ENCODE measurements at regions not wholly inside any gene's neighbourhood (a gene's known extent, or its start where the extent isn't known, plus 50 kb on each side); places are given as distances from the start of the nearest gene placed in this dataset.

DNA sequence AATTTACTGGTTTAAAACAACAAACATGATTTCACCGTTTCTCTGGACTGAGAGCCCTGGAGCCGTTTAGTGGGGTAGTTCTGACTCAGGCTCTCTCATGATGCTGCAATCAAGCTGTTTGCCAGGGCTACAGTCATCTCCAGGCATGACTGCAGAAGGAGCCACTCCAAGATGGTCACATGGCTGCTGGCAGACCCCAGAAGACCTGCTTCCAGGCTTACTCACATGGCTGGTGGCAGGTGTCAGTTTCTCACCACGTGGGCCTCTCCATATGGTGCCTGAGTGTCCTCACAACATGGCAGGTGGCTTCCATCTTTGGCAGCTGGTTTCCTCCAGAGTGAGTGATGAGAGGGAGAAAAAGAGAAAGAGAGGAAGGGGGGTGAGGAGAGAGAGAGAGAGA is 378.3 kb upstream of the RGMA start:
- no peak overlapping the region for H3K27ac ChIP-seq
- TF ChIP-seq, protein P1, sequence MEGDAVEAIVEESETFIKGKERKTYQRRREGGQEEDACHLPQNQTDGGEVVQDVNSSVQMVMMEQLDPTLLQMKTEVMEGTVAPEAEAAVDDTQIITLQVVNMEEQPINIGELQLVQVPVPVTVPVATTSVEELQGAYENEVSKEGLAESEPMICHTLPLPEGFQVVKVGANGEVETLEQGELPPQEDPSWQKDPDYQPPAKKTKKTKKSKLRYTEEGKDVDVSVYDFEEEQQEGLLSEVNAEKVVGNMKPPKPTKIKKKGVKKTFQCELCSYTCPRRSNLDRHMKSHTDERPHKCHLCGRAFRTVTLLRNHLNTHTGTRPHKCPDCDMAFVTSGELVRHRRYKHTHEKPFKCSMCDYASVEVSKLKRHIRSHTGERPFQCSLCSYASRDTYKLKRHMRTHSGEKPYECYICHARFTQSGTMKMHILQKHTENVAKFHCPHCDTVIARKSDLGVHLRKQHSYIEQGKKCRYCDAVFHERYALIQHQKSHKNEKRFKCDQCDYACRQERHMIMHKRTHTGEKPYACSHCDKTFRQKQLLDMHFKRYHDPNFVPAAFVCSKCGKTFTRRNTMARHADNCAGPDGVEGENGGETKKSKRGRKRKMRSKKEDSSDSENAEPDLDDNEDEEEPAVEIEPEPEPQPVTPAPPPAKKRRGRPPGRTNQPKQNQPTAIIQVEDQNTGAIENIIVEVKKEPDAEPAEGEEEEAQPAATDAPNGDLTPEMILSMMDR (IDR thresholded peaks at IDR 0.05), result no peak
- H3K4me3 ChIP-seq (ENCODE audit: low read depth in 1 of 2, low read length in 1 of 2), result no peak overlapping the region
- no peaks in the 10 kb centered on the region for H3K4me1 ChIP-seq (ENCODE audit: control insufficient read depth in 1 of 2, insufficient read depth in 1 of 2, low read depth in 1 of 2, low read length in 1 of 2)
- H3K27me3 ChIP-seq, result peaks cover 12% of the 10 kb centered on the region
- H3K9me3 ChIP-seq, result no peaks in the 10 kb centered on the region
- H3K36me3 ChIP-seq, result no peaks in the 10 kb centered on the region

DNA sequence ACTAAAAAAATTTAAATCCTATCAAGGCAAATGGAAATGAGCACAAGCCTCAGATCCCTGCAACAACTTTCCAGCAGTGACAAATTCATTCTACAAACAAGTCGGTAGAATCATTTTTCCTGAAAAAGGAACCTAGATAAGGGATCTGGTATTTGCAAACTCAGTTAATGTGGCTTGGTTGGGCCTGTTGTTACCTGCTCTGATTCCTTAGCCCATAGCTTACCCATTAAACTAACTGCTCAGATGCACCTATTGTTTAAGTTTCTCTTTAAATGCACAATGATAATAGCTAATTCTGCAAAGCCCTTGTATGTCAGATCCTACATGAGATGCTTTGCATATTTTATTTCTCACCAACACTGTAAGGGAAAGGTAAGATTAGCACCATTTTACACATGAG is 377.4 kb upstream of the RGMA start:
- H3K36me3 ChIP-seq, result no peaks in the 10 kb centered on the region
- TF ChIP-seq, protein P1 (IDR thresholded peaks at IDR 0.05), result no peak
- no peak overlapping the region for H3K27ac ChIP-seq
- no peak overlapping the region for H3K4me3 ChIP-seq (ENCODE audit: low read depth in 1 of 2, low read length in 1 of 2)
- H3K27me3 ChIP-seq, result peaks cover 12% of the 10 kb centered on the region
- H3K9me3 ChIP-seq, result no peaks in the 10 kb centered on the region
- no peaks in the 10 kb centered on the region for H3K4me1 ChIP-seq (ENCODE audit: control insufficient read depth in 1 of 2, insufficient read depth in 1 of 2, low read depth in 1 of 2, low read length in 1 of 2)

DNA sequence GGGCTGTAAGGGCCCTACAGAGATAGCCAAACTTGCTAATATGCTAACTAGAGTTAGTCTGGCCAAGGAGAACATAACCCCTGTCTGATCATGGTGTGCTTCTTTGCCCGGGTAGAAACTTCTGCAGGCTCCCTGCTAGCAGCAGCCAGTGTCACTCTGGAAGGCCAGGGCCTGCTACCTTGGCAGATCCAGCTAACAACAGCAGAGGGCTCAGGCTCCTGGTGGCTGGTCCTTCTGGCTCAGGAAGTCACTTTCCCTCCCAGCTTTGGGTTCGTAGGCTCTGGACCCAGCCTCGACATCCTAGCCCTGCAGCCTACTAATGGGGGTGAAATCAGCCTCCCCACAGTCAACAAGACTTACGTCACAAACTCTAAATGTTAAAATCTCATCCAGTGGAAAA is 373.7 kb upstream of the RGMA start:
- H3K27me3 ChIP-seq, result peaks cover 12% of the 10 kb centered on the region
- H3K9me3 ChIP-seq, result no peaks in the 10 kb centered on the region
- H3K4me1 ChIP-seq (ENCODE audit: control insufficient read depth in 1 of 2, insufficient read depth in 1 of 2, low read depth in 1 of 2, low read length in 1 of 2), result no peaks in the 10 kb centered on the region
- H3K4me3 ChIP-seq (ENCODE audit: low read depth in 1 of 2, low read length in 1 of 2), result no peak overlapping the region
- TF ChIP-seq, protein P1 (IDR thresholded peaks at IDR 0.05), result no peak
- no peak overlapping the region for H3K27ac ChIP-seq
- H3K36me3 ChIP-seq, result no peaks in the 10 kb centered on the region

GRCh38 chr15:93460717-93461116 is 371.7 kb upstream of the RGMA start:
- Histone ChIP-seq H3K27ac (no peak overlapping the region), H3K9me3 (no peaks in the 10 kb centered on the region), H3K36me3 (no peaks in the 10 kb centered on the region), H3K4me1 (ENCODE audit: control insufficient read depth in 1 of 2, insufficient read depth in 1 of 2, low read depth in 1 of 2, low read length in 1 of 2) (no peaks in the 10 kb centered on the region), H3K4me3 (ENCODE audit: low read depth in 1 of 2, low read length in 1 of 2) (no peak overlapping the region), H3K27me3 (peaks cover 4% of the 10 kb centered on the region)
- TF ChIP-seq, protein P1 (IDR thresholded peaks at IDR 0.05), result no peak

- TF ChIP-seq, protein P1 (IDR thresholded peaks at IDR 0.05), result no peak
- H3K27ac ChIP-seq, result no peak overlapping the region
- H3K4me3 ChIP-seq (ENCODE audit: low read depth in 1 of 2, low read length in 1 of 2), result no peak overlapping the region
- H3K4me1 ChIP-seq (ENCODE audit: control insufficient read depth in 1 of 2, insufficient read depth in 1 of 2, low read depth in 1 of 2, low read length in 1 of 2), result no peaks in the 10 kb centered on the region
- no peaks in the 10 kb centered on the region for H3K27me3 ChIP-seq
- no peaks in the 10 kb centered on the region for H3K36me3 ChIP-seq
- no peaks in the 10 kb centered on the region for H3K9me3 ChIP-seq
These were observed 370.4 kb upstream of the RGMA start for GRCh38 chr15:93459396-93459795.

DNA sequence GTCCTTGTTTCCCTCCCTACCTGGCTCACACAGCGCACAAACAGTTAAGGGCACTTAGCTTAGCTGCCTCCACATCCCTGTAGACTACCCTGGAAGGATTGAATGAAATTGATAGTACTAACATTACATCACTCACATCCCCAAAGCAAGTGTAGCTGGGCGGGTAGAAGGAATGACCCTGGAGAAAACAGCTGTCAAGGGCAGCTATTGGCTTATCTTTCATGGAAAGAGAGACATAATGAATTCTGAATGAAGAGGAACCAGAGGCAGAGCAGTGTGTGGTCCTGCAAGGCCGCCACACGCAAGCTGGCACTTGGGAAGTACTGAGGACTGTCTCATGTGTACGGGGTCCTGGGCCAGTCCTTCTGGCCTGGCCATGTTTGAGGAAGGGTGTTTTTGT is 369.6 kb upstream of the RGMA start:
- Histone ChIP-seq H3K27ac (no peak overlapping the region), H3K36me3 (no peaks in the 10 kb centered on the region), H3K4me1 (ENCODE audit: control insufficient read depth in 1 of 2, insufficient read depth in 1 of 2, low read depth in 1 of 2, low read length in 1 of 2) (no peaks in the 10 kb centered on the region), H3K4me3 (ENCODE audit: low read depth in 1 of 2, low read length in 1 of 2) (no peak overlapping the region), H3K27me3 (no peaks in the 10 kb centered on the region), H3K9me3 (no peaks in the 10 kb centered on the region)
- TF ChIP-seq, protein P1 (IDR thresholded peaks at IDR 0.05), result no peak

Data from neutrophil (primary cell).